ENCODE measurements at regions not wholly inside any gene's neighbourhood (a gene's known extent, or its start where the extent isn't known, plus 50 kb on each side); places are given as distances from the start of the nearest gene placed in this dataset.

DNA sequence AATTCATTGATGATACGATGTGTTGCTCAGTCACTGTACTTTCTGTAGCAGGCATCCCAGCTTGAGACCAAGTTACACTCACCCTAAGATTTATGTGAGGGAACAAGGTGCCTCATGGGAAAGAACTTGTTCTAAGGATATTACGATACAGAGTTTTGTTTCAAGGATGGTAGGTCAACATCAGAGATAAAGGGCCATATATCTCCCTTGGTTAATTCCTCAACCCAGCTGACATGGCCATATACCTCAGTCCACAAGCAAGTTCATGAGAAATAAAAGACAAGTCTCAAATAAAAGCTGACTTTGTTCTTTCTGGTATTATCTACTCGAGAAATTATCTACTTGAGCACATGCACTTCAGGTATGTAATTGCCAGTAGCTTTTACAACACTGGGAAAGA, 1535.9 kb upstream of the IGFBP7 start:
- Mint-ChIP-seq H3K9me3 (peaks cover 11% of the 10 kb centered on the region), H3K4me3 (no peak overlapping the region), H3K4me1 (no peaks in the 10 kb centered on the region), H3K27me3 (no peaks in the 10 kb centered on the region), H3K27ac (no peak overlapping the region), H3K36me3 (ENCODE audit: low read depth) (no peaks in the 10 kb centered on the region)
- ATAC-seq (replicated peaks), result no peak

DNA sequence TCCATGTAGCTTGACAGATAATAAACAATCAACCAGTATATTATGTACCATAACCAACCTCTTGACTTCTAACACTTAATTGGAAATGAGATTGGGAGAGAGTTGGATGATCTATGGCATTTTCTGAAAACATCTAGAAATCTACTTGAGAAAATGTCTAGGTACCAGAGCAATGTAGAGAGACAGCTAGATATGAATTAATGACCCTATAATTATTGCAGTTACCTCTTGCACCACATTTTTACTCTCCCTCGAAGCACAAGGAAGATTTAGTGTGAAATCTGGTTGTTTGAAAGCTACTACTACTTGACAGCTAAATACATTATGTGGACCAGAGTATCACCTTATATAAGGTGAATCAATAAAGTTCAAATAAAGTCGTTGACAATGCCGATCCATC, 1534.4 kb upstream of the IGFBP7 start:
- H3K27ac Mint-ChIP-seq, result no peak overlapping the region
- H3K27me3 Mint-ChIP-seq, result no peaks in the 10 kb centered on the region

DNA sequence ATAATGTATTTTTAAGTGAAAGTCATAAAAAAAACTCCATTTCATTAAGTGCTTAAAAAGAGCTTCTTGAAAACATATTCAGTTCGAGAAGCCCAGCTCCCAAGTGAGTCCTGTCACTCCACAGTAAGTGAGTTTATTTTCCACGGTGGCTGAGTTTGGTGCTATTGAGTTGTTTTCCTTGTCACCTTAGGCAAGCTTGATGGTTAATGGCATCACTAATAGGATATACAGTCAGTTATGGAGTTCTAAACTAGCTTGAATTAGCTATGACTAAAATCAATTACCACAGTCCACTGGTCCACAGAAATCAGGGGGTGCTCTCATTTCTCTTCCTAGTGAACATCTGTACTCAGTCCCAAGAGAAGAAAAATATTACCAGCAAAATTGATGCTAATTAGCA, 1526.2 kb upstream of the IGFBP7 start:
- Mint-ChIP-seq H3K4me3 (no peak overlapping the region), H3K27me3 (no peaks in the 10 kb centered on the region)
- ATAC-seq (replicated peaks), result no peak

More for the DNA sequence above, 1534.4 kb upstream of the IGFBP7 start:
- no peak for ATAC-seq (replicated peaks)
- no peak overlapping the region for H3K4me3 Mint-ChIP-seq
- H3K36me3 Mint-ChIP-seq (ENCODE audit: low read depth), result no peaks in the 10 kb centered on the region
- no peaks in the 10 kb centered on the region for H3K4me1 Mint-ChIP-seq
- H3K9me3 Mint-ChIP-seq, result peaks cover 26% of the 10 kb centered on the region

DNA sequence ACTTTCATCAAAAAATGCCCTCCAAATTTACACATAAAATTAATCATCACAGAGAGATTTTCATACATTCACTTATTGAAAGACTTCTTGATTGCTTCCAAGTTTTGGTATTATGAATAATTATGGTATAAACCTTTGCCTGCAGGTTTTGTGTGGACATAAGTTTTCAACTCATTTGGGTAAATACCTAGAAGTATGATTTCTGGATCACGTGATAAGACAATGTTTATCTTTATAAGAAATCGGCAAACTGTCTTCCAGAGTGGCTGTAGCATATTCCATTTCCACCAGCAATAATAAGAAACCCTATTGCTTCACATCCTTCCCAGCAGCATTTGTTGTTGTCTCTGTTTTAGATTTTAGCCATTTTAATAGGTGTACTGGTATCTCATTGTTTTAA, 1507.0 kb upstream of the IGFBP7 start:
- Mint-ChIP-seq H3K4me3 (no peak overlapping the region), H3K4me1 (no peaks in the 10 kb centered on the region), H3K27me3 (no peaks in the 10 kb centered on the region), H3K36me3 (ENCODE audit: low read depth) (no peaks in the 10 kb centered on the region), H3K9me3 (peaks cover 17% of the 10 kb centered on the region), H3K27ac (no peak overlapping the region)
- no peak for ATAC-seq (replicated peaks)

More for the DNA sequence above, 1526.2 kb upstream of the IGFBP7 start:
- Mint-ChIP-seq H3K4me1 (no peaks in the 10 kb centered on the region), H3K36me3 (ENCODE audit: low read depth) (no peaks in the 10 kb centered on the region), H3K27ac (no peak overlapping the region), H3K9me3 (peaks cover 38% of the 10 kb centered on the region)

DNA sequence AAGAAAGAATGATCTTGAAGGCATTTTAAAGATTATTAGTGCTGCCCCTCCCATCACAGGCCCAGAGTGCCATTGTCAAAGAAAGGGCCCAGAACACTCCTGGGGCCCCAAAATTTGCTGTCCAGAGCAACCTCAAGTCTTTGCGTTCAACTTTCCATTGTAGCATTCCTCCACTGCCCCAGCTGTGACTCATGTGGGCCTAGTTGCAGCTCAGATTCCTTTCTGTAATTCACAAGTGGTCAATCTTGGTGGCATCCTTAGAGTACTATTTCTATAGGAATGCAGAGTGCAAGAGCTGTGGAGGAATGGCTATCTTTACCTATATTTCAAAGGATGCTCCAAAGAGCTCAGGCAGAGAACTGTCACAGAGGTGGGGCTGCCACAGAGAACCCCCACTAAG, 1500.8 kb upstream of the IGFBP7 start:
- Mint-ChIP-seq H3K4me1 (no peaks in the 10 kb centered on the region), H3K27ac (no peak overlapping the region)
- no peak for ATAC-seq (replicated peaks)

DNA sequence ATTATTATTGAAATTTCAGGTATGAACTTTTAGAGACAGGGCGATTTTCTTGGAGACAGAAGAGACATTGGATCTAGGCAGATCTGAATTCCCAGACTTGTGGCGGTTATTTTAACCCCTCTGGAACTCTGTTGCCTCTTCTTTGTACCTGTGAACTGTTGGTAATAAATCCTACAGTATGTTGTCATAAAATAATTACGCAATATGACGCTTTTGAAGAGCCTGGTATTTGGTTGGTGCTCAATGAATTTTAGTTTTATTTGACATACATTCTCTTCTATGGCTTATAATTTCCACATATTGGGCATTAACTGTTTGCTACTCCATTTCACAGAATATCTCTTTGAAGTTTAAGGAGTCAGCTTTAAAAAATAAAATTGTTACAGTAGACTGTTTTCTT, 1496.1 kb upstream of the IGFBP7 start:
- ATAC-seq (replicated peaks), result no peak
- no peaks in the 10 kb centered on the region for H3K36me3 Mint-ChIP-seq (ENCODE audit: low read depth)
- H3K4me1 Mint-ChIP-seq, result no peaks in the 10 kb centered on the region
- no peaks in the 10 kb centered on the region for H3K27me3 Mint-ChIP-seq
- H3K27ac Mint-ChIP-seq, result no peak overlapping the region
- no peaks in the 10 kb centered on the region for H3K9me3 Mint-ChIP-seq
- H3K4me3 Mint-ChIP-seq, result no peak overlapping the region

More for the DNA sequence above, 1500.8 kb upstream of the IGFBP7 start:
- Mint-ChIP-seq H3K9me3 (peaks cover 12% of the 10 kb centered on the region), H3K27me3 (no peaks in the 10 kb centered on the region), H3K4me3 (no peak overlapping the region), H3K36me3 (ENCODE audit: low read depth) (no peaks in the 10 kb centered on the region)

DNA sequence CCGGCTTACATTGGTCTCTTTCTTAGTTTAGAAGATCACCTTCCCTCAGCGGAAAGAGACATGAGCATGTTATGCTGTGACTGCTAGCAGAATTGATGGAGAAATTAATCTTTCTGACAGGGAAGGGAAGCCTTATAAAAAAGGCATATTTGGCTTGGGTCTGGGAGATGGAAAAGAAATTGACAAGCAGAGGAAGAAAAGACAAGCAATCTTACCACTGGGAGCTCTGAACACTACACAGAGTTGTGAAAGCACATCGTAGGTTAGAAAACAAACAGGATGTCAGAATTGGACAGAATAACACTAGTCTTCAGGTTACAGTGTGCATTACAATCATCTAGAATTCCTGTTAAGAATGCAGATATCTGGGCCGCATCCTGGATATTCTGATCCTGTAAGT, 1493.8 kb upstream of the IGFBP7 start:
- H3K27ac Mint-ChIP-seq, result no peak overlapping the region
- peaks cover 6% of the 10 kb centered on the region for H3K9me3 Mint-ChIP-seq
- no peak for ATAC-seq (replicated peaks)
- H3K4me3 Mint-ChIP-seq, result no peak overlapping the region
- H3K4me1 Mint-ChIP-seq, result no peaks in the 10 kb centered on the region
- H3K27me3 Mint-ChIP-seq, result no peaks in the 10 kb centered on the region
- H3K36me3 Mint-ChIP-seq (ENCODE audit: low read depth), result no peaks in the 10 kb centered on the region

DNA sequence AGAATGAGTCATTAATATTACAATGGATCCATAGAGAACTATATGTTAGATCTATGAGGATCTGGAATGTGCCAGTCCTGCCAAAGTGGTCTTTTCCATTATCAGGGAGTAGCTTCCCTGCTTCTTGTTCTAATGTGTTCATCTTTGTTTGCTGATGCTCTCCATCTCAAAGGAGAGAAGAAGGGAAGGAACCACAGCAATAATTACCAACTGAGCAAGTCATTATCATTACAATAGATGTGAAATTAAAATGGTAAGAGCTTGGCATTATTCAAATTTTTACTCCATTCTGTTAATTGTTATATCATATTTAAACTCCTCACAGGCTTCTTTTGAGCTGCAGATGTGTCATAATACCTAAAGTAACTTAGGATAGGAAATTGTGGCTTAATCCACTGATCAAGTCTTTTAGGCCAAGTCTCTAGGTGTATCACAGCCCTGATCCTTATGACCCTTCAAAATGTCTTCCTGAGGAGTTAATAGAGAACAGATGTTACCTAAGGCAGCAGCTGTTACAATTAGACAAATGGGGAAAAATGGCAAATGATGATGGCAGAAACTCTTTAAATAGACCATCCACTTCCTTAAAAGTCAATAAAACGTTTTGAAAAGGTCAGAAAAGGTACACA, 1492.7 kb upstream of the IGFBP7 start:
- Mint-ChIP-seq H3K4me3 (no peak overlapping the region), H3K27me3 (no peaks in the 10 kb centered on the region)

DNA sequence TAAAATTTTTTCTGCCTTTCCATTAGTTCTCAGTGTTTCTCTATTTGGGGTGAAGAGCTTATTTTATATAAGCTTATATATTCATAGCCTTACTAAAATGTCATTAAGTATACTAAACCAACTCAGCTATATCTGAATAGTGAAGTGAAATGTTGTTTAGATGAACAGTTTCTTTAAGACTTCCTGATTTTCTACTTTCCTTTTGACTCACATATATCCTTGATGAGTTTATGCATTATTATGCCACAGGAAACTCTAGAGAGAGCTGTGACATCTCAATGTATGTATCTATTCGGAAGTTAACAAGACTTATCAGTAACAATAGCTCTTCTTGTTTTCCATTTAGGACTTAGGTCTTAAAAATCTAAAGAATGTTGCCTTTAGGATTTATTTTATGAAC, 1491.8 kb upstream of the IGFBP7 start:
- Mint-ChIP-seq H3K9me3 (peaks cover 6% of the 10 kb centered on the region), H3K4me3 (no peak overlapping the region), H3K27ac (no peak overlapping the region), H3K4me1 (no peaks in the 10 kb centered on the region), H3K36me3 (ENCODE audit: low read depth) (no peaks in the 10 kb centered on the region), H3K27me3 (no peaks in the 10 kb centered on the region)
- no peak for ATAC-seq (replicated peaks)

More for the DNA sequence above, 1492.7 kb upstream of the IGFBP7 start:
- Mint-ChIP-seq H3K4me1 (no peaks in the 10 kb centered on the region), H3K36me3 (ENCODE audit: low read depth) (no peaks in the 10 kb centered on the region), H3K9me3 (peaks cover 6% of the 10 kb centered on the region), H3K27ac (no peak overlapping the region)
- ATAC-seq (replicated peaks), result no peak

DNA sequence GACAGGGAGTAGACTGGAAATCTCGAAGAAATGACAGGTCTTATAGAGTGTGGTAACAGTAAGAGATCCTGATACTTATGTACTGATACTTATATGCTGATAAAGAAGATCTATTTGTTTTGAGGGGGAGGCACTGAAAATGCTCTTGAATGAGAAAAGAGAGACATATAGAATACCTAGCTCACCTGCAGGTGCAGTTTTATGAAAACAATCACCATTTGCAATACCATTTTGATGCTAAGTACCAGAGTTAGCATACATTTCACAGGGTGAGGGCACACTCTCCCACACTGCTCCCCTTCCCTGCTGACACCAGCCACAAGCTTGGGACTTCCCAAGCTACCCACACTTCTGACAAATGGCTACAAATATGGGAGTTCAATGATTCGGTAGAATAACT, 1490.1 kb upstream of the IGFBP7 start:
- no peak for ATAC-seq (replicated peaks)
- Mint-ChIP-seq H3K36me3 (ENCODE audit: low read depth) (no peaks in the 10 kb centered on the region), H3K4me3 (no peak overlapping the region), H3K9me3 (peaks cover 6% of the 10 kb centered on the region), H3K4me1 (no peaks in the 10 kb centered on the region), H3K27me3 (no peaks in the 10 kb centered on the region), H3K27ac (no peak overlapping the region)

DNA sequence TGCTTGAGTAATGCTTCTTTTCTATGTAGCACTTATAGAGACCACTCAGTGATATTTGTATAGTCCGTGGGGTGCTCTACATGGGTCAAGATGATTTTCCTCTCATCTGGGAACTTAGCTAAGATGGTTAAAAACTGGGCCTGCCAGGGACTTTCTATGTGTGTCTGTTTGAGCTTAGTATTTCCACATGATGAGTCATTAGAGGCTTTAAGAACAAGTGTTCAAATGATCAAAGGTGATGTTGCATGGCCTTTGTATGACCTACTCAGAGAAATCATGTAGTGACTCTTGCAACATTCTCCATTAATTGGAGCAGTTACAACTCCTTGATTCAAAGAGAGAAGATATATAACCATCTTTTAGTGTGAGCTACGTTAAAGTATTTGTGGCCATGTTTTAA, 1480.5 kb upstream of the IGFBP7 start:
- Mint-ChIP-seq H3K27me3 (no peaks in the 10 kb centered on the region), H3K4me3 (no peak overlapping the region), H3K9me3 (peaks cover 16% of the 10 kb centered on the region), H3K27ac (no peak overlapping the region), H3K4me1 (no peaks in the 10 kb centered on the region), H3K36me3 (ENCODE audit: low read depth) (no peaks in the 10 kb centered on the region)
- ATAC-seq (replicated peaks), result no peak

DNA sequence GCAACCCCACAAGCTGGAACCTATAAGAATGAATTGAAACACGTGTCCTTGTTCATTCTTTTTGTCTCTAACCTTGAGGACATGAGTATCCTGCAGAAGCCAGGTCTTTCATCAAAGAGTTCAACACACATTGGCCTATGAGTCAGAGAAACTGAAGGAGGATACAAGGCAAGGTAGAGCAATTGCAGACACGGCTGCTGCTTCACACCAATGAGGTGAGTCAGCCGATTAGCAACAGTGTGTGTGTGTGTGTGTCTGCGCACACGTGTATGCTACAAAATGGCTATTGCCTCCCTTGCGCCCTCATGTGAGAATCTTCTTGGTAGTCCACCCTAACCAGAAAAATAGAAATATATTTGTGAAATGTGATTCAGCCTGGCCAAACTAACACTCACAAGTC, 1477.7 kb upstream of the IGFBP7 start:
- no peaks in the 10 kb centered on the region for H3K36me3 Mint-ChIP-seq (ENCODE audit: low read depth)

DNA sequence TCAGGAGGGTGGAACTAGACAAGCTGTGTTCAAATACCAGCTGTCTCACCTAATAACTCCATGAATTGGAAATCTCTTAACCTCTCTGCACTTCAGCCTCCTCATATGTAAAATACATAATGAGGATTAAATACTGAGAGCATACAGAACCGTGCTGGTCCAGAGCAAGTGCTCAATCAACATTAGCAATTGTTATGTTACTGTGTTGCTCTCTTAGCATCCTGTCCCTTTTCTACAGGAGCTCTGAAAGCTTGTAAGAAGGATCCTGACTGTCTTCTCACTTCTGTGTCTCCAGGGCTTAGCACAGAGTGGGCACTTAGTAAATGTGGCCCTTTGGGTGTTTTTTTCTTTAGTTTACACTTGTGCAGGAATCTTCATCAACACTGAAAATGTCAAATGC, 1456.1 kb upstream of the IGFBP7 start:
- Mint-ChIP-seq H3K4me1 (no peaks in the 10 kb centered on the region), H3K27me3 (no peaks in the 10 kb centered on the region), H3K36me3 (ENCODE audit: low read depth) (no peaks in the 10 kb centered on the region), H3K4me3 (no peak overlapping the region), H3K27ac (no peak overlapping the region), H3K9me3 (peaks cover 4% of the 10 kb centered on the region)
- ATAC-seq (replicated peaks), result no peak

More for the DNA sequence above, 1477.7 kb upstream of the IGFBP7 start:
- H3K9me3 Mint-ChIP-seq, result peaks cover 21% of the 10 kb centered on the region
- no peaks in the 10 kb centered on the region for H3K4me1 Mint-ChIP-seq
- H3K27me3 Mint-ChIP-seq, result no peaks in the 10 kb centered on the region
- no peak overlapping the region for H3K27ac Mint-ChIP-seq
- no peak overlapping the region for H3K4me3 Mint-ChIP-seq
- ATAC-seq (replicated peaks), result no peak

DNA sequence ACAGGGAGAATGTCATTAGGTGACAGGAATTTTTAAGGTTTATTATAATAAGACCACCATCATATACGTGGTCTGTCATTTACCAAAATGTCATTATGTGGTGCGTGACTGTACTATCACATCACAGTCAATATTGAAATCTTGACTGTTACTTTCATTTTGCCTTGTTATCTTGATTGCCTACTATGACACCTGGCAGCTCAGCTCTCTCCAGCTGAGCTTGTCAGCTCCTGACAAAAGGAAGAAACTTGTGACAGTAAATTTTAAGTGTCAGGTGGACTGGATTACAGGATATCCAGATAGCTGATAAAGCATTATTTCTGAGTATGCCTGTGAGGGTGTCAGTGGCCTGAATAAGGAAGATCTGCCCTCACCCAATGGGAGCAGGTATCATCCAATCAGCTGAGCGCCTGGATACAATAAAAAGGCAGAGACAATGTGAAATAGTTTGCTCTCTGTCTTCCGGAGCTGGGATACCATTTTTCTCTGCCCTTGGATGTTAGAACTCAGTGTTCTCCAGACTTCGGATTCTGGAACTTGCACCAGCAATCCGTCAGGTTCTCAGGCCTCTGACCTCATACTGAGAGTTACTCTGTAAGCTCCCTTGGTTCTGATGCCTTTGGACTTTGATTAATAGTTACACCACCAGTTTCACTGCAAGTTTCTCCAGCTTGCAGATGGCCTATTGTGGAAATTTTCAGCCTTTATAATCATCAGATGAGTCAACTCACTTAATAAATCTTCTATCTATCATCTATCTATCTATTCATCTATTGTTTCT, 1454.7 kb upstream of the IGFBP7 start:
- Mint-ChIP-seq H3K27ac (no peak overlapping the region), H3K4me1 (no peaks in the 10 kb centered on the region), H3K36me3 (ENCODE audit: low read depth) (no peaks in the 10 kb centered on the region), H3K4me3 (no peak overlapping the region), H3K9me3 (peaks cover 9% of the 10 kb centered on the region), H3K27me3 (no peaks in the 10 kb centered on the region)
- ATAC-seq (replicated peaks), result no peak

DNA sequence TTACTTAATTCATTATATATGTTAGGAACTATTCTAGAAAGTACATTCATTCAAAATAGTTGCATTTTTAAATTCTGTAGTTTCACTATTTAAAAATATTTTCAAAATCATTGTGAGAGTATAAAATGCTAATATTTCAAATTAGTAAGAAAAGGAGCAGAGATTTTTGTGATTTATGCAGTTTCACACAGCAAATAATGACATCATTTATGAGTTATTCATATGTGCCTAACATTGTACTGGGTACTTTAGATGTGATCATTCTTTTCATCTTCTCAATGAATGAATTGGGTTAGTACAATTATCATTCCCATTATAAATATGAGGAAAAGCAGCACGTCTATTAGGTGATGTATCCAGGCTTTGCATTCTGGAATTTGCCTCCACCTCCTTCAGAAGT, 1451.0 kb upstream of the IGFBP7 start:
- ATAC-seq (replicated peaks), result no peak
- Mint-ChIP-seq H3K27ac (no peak overlapping the region), H3K36me3 (ENCODE audit: low read depth) (no peaks in the 10 kb centered on the region)

More for the DNA sequence above, 1451.0 kb upstream of the IGFBP7 start:
- Mint-ChIP-seq H3K27me3 (no peaks in the 10 kb centered on the region), H3K4me3 (no peak overlapping the region), H3K4me1 (no peaks in the 10 kb centered on the region), H3K9me3 (peaks cover 12% of the 10 kb centered on the region)

Data from activated T-helper 17 cell treated with anti-CD3 and anti-CD28 coated beads, Interleukin-2, amount 50 U/mL, for 72 hours (primary cell).